Hepatocyte (in vitro differentiated cells): ENCODE measurements at regions not wholly inside any gene's neighbourhood (a gene's known extent, or its start where the extent isn't known, plus 50 kb on each side); places are given as distances from the start of the nearest gene placed in this dataset.

Experiments
- DNase-seq: peaks from one replicate; pipeline ENCODE4 v3.0.0-alpha.2; 2016; ENCODE audit warnings: low spot score
- H2AFZ ChIP-seq: fragments of 200-600 bp; sonication (generic); 2 replicates; pipeline ENCODE4 v1.6.0; 2016; ENCODE audit warnings: antibody characterized with exemption, mild to moderate bottlenecking
- H3K27ac ChIP-seq: fragments of 200-600 bp; sonication (generic); 2 replicates; pipeline ENCODE4 v1.5.1; 2016; ENCODE audit warnings: mild to moderate bottlenecking
- H3K27me3 ChIP-seq: fragments of 200-600 bp; sonication (generic); 2 replicates; pipeline ENCODE4 v1.6.1; 2016
- H3K36me3 ChIP-seq: fragments of 200-600 bp; sonication (generic); replicated peaks from 2 replicates; pipeline ENCODE4 v1.5.1; 2016; ENCODE audit warnings: low read depth; ENCODE audit not compliant: insufficient read depth
- H3K4me1 ChIP-seq: fragments of 200-600 bp; sonication (generic); 2 replicates; pipeline ENCODE4 v1.5.1; 2016; ENCODE audit warnings: mild to moderate bottlenecking, moderate library complexity; ENCODE audit not compliant: insufficient read depth
- H3K4me2 ChIP-seq: fragments of 200-600 bp; sonication (generic); 2 replicates; pipeline ENCODE4 v1.6.0; 2016
- H3K4me3 ChIP-seq: fragments of 200-600 bp; sonication (generic); 2 replicates; pipeline ENCODE4 v1.5.1; 2016; ENCODE audit warnings: mild to moderate bottlenecking
- H3K79me2 ChIP-seq: fragments of 200-600 bp; sonication (generic); 2 replicates; pipeline ENCODE4 v1.6.0; 2017; ENCODE audit warnings: mild to moderate bottlenecking
- H3K9me2 ChIP-seq: fragments of 200-600 bp; sonication (generic); replicated peaks from 2 replicates; pipeline ENCODE4 v1.6.0; 2017; ENCODE audit warnings: mild to moderate bottlenecking; ENCODE audit not compliant: insufficient read depth
- H3K9me3 ChIP-seq: fragments of 200-600 bp; sonication (generic); 2 replicates; pipeline ENCODE4 v1.5.1; 2016; ENCODE audit warnings: low read depth, mild to moderate bottlenecking
- H4K20me1 ChIP-seq: fragments of 200-600 bp; sonication (generic); 2 replicates; pipeline ENCODE4 v1.6.0; 2016; ENCODE audit warnings: mild to moderate bottlenecking; ENCODE audit not compliant: insufficient read depth, poor library complexity, severe bottlenecking
- EZH2 ChIP-seq: fragments of 200-600 bp; sonication (generic); IDR thresholded peaks from 2 replicates; pipeline ENCODE4 v1.6.1; 2016; ENCODE audit warnings: antibody characterized with exemption, mild to moderate bottlenecking, borderline replicate concordance
- EZH2phosphoT487 ChIP-seq: fragments of 200-600 bp; sonication (generic); IDR thresholded peaks from one replicate; pipeline ENCODE4 v1.6.1; 2018; ENCODE audit warnings: antibody characterized with exemption, mild to moderate bottlenecking, low read depth, moderate library complexity; ENCODE audit not compliant: unreplicated experiment, severe bottlenecking
- WGBS: methylation state at CpG from one replicate; pipeline ENCODE4 v1.1.6; 2016; ENCODE audit warnings: low lambda C conversion rate; ENCODE audit errors: missing lambda C conversion rate; 5-methylcytosine and 5-hydroxymethylcytosine counted together
- TF ChIP-seq, protein P1 (sequence below): fragments of 200-600 bp; sonication (generic); IDR thresholded peaks from 2 replicates; pipeline ENCODE4 v1.5.1; 2016; ENCODE audit warnings: antibody characterized with exemption, mild to moderate bottlenecking; ENCODE audit not compliant: poor library complexity

DNA sequence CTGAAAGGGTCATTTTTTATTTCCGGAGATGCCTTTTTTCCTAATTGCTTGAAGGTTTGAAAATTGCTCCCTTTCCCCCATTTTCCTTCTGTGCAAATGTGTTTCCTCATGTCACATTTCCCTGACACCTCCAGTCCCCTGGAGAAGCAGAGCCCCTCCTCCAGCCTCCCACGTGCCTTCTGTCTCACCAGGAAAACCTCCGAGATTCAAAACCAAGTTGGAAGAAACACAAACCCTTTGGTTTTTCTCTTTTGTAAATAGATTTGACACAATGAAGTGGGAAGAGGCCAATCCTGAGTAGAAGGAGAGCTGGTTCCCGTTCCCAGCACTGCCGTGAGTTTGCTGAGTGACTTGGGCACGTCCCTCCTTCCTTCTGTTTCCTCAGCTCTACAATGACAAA, 125.4 kb upstream of the MYCN start:
- Histone ChIP-seq H3K79me2 (no peaks in the 10 kb centered on the region), H3K4me3 (no peak overlapping the region), H3K27ac (no peak overlapping the region), H4K20me1 (no peaks in the 10 kb centered on the region), H3K36me3 (no peaks in the 10 kb centered on the region), H3K9me3 (no peaks in the 10 kb centered on the region), H2AFZ (no peak overlapping the region), H3K9me2 (no peaks in the 10 kb centered on the region), H3K4me2 (no peak overlapping the region), H3K4me1 (peaks cover 11% of the 10 kb centered on the region), H3K27me3 (no peaks in the 10 kb centered on the region)
- WGBS = 47% methylated on average over 6 of the region's 6 CpGs
- no peak for TF ChIP-seq EZH2
- no peak for TF ChIP-seq EZH2phosphoT487
- TF ChIP-seq, protein P1, sequence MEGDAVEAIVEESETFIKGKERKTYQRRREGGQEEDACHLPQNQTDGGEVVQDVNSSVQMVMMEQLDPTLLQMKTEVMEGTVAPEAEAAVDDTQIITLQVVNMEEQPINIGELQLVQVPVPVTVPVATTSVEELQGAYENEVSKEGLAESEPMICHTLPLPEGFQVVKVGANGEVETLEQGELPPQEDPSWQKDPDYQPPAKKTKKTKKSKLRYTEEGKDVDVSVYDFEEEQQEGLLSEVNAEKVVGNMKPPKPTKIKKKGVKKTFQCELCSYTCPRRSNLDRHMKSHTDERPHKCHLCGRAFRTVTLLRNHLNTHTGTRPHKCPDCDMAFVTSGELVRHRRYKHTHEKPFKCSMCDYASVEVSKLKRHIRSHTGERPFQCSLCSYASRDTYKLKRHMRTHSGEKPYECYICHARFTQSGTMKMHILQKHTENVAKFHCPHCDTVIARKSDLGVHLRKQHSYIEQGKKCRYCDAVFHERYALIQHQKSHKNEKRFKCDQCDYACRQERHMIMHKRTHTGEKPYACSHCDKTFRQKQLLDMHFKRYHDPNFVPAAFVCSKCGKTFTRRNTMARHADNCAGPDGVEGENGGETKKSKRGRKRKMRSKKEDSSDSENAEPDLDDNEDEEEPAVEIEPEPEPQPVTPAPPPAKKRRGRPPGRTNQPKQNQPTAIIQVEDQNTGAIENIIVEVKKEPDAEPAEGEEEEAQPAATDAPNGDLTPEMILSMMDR = no peak
- DNase-seq = no peak

DNA sequence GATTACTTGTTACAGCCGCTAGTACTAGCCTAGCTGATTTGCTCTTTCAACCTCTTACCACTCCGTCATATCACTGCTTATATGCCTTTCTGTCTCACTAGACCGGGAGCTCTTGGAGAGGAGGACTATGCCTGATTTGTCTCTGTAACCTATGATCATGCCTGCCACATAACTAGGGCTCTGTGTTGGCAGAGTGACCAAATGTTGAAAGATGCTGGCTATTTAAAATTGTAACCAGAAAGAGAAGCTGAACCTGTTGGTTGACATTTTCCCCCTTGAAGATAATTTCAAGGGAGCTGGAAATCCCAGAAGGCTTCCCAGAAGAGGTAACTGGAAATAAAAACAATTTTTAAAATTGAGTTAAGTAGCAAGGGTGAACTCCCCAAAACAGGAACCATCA, 124.1 kb upstream of the MYCN start:
- WGBS = 92% methylated on average over 3 of the region's 3 CpGs
- Histone ChIP-seq H3K27ac (no peak overlapping the region), H3K27me3 (no peaks in the 10 kb centered on the region), H3K36me3 (no peaks in the 10 kb centered on the region), H3K4me3 (no peak overlapping the region), H4K20me1 (no peaks in the 10 kb centered on the region), H3K4me2 (no peak overlapping the region), H3K9me3 (no peaks in the 10 kb centered on the region), H3K9me2 (no peaks in the 10 kb centered on the region), H2AFZ (no peak overlapping the region), H3K4me1 (peaks cover 11% of the 10 kb centered on the region), H3K79me2 (no peaks in the 10 kb centered on the region)
- TF ChIP-seq, protein P1 = no peak
- TF ChIP-seq EZH2phosphoT487 (no peak), EZH2 (no peak)
- no peak for DNase-seq

DNA sequence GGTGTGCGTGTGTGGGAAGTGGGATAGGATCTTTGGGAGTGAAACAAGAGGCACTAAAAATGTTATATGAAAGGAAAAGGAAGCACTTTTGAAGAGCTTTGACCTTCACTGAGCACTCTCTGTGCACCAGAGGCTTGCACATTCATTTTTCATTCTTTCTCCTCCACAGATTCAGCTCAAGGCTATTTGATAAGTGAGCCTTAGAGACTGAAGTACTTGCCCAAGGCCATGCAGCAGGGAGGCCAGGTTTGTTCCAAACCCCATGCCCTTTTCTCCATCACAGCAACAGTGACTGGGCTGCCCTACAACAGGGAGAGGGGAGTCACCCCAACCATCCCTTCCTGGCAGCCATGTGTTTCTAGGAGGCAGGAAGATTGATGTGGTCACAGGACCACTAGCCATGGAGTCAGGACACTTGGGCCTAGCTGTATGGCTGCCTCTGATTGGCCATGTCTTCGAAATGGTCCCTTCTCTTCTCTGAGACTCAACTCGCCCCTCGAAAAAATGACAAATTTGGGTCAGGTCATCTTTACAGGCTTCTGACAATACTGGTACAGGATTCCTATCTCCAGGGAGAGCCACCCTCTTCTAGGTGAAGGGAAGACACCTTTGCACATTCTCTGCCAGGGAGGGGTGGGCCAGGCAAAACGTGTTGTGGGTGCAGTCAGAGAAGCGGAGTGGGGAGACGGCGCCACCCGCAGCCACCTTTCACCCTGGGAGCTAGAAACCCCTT, 123.5 kb upstream of the MYCN start:
- Histone ChIP-seq H3K9me2 (no peaks in the 10 kb centered on the region), H3K36me3 (no peaks in the 10 kb centered on the region), H2AFZ (no peak overlapping the region), H3K9me3 (no peaks in the 10 kb centered on the region), H4K20me1 (no peaks in the 10 kb centered on the region), H3K27ac (no peak overlapping the region), H3K79me2 (no peaks in the 10 kb centered on the region), H3K4me3 (no peak overlapping the region), H3K4me1 (peaks cover 11% of the 10 kb centered on the region), H3K27me3 (no peaks in the 10 kb centered on the region), H3K4me2 (no peak overlapping the region)
- WGBS = 86% methylated on average over 9 of the region's 9 CpGs
- no peak for TF ChIP-seq EZH2phosphoT487
- TF ChIP-seq EZH2 = no peak
- TF ChIP-seq, protein P1 = no peak
- no peak for DNase-seq
